HG02798 (cell line): ENCODE measurements at regions not wholly inside any gene's neighbourhood (a gene's known extent, or its start where the extent isn't known, plus 50 kb on each side); places are given as distances from the start of the nearest gene placed in this dataset.

Experiments used
- ATAC-seq: cut with Tn5 transposase; IDR thresholded peaks from one replicate; pipeline ENCODE4 v1.9.1; 2021; ENCODE audit warnings: mild to moderate bottlenecking; ENCODE audit not compliant: unreplicated experiment, poor library complexity

- no peak for ATAC-seq
Observed at GRCh38 chr5:124230456-124230855, 516.0 kb downstream of the ZNF608 start.

- no peak for ATAC-seq
Observed at GRCh38 chr5:124229352-124229751, 517.1 kb downstream of the ZNF608 start.

- no peak for ATAC-seq
Observed at GRCh38 chr5:124227914-124228313, 518.5 kb downstream of the ZNF608 start.

GRCh38 chr5:124220418-124220817 is 526.0 kb downstream of the ZNF608 start:
- no peak for ATAC-seq

- ATAC-seq, result no peak
Observed at GRCh38 chr5:124212934-124213333, 533.5 kb downstream of the ZNF608 start.

GRCh38 chr5:124210111-124210910 is 536.1 kb downstream of the ZNF608 start:
- no peak for ATAC-seq

DNA sequence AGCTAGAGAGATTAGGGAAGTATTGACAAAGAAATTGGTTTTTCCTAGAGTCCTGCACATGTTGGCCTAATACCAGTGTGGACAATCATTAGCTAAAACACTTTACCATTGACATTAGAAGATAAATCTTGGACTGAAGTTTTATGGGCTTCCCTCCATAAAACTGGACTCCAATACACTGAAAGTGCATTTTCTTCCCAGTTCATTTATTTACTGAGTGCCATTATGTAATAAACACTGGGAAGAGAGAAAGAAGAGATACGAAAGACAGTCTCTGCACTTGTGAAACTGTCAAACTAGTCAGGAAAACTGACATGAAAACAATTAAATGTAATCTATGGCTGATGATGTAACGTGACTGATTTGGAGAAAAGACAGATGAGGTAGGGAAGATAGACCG is 539.3 kb downstream of the ZNF608 start:
- no peak for ATAC-seq

- no peak for ATAC-seq
Observed at GRCh38 chr5:124206540-124206939, 539.9 kb downstream of the ZNF608 start.

DNA sequence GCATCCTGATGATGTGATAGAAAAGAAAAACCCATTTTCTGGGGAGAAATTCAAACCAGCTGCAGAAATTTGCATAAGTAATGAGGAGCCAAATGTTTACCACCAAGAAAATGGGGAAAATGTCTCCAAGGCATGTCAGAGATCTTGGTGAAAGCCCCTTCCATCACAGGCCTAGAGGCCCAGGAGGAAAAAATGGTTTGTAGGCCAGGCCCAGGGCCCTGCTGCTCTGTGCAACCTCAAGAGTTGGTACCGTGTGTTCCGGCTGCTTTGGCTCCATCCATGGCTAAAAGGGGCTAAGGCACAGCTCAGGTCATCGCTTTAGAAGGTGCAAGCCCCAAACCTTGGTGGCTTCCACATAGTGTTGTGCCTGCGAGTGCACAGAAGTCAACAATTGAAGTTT is 543.1 kb downstream of the ZNF608 start:
- ATAC-seq, result no peak

- ATAC-seq, result no peak
Observed at GRCh38 chr5:124200381-124200780, 546.1 kb downstream of the ZNF608 start.

GRCh38 chr5:124199893-124200292 is 546.5 kb downstream of the ZNF608 start:
- no peak for ATAC-seq

GRCh38 chr5:124195411-124195810 is 551.0 kb downstream of the ZNF608 start:
- no peak for ATAC-seq

DNA sequence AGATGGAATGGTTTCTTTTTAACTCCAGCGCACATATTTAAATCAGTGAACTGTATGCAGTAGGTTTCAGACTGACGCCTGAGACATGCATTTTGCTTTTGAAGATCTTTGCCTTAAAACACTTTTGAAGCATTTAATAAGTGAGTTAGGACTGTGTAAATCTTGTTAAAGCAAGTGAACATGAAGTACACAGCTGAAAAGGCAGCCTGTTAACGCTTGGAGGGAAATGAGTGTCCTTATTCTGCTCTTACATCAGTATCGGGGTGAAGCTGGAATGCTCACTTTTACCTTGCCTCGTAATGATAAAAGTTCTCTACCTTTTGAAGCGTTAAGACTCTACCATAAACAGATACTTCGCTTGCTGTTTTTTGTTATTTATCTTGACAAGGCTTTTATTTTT is 552.2 kb downstream of the ZNF608 start:
- no peak for ATAC-seq

DNA sequence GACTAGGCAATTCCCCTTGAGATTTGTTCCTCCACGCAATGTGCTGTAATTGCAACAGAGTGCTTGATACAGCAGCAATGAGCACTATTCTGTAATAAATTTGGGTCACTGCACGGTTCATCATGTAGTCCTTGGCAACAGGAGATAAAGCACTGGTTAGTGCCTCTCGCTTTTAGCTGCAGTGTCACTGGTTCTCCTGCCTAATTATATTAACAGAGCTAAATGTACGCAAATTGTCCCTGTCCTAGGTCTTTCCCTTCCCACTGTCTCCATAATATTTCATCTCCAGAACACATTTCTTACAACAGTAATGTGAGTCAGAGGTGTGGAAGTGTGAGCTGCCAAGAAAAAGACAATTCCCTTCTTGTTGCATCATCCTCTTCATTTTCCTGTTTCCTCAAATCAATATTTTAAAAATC is 553.1 kb downstream of the ZNF608 start:
- ATAC-seq, result no peak

- no peak for ATAC-seq
Observed at GRCh38 chr5:124192716-124193115, 553.7 kb downstream of the ZNF608 start.

GRCh38 chr5:124185716-124186115 is 560.7 kb downstream of the ZNF608 start:
- ATAC-seq, result no peak

- peak; percentile 72 for ATAC-seq
Observed at GRCh38 chr5:124182133-124182532, 564.3 kb downstream of the ZNF608 start.

DNA sequence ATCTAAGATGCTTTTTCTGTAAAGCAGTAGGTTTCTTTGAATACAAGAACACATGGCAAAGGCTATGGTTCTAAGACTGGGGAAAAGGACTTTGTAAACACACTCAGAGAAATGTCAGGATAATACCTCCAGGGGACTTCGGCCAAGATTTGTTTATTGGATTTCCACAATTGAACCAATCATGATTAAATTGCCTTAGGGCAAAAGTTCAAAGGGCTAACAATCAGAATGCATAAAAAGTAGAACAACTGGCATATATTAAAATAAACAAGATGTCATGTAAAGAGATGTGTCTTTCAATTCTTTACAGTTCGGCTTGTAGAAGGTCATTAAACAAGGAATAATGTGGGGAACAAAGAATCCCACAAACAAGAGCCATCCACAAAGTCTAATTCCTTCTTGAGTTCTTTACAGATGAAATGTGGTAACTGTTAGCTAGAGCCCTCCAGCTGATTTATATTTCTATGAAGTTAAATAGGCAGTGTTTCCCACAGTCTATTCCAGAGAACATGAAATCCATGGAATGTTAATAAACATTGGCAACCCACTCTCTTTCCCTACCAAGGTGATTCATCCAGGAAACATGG is 565.5 kb downstream of the ZNF608 start:
- ATAC-seq, result no peak

DNA sequence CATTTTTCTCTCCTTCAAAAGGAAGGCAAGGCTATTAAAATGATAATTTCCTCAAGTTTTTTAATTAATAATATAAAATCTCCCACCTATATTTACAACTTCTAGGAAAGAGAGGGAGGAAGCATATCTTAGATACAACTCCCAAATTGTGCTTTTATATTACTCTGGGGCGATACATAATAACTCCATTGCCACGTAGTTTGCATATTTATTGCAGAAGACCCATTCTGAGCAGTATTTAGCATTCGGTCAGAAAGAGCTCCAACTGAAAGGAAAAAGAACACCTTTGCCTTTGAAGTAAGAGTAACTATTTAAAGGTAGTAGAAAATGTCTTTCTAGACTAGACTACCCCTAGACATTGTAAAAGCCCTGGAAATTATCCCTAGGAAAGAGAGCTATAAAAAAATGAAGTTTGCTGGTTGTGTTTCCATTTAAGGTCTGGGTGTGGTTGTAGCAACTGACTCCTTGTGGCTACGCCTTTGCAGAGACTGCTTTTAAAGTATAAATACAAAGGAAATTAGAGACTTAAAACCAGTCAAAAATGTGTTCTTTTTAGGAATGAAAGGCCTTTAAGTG is 566.1 kb downstream of the ZNF608 start:
- no peak for ATAC-seq

DNA sequence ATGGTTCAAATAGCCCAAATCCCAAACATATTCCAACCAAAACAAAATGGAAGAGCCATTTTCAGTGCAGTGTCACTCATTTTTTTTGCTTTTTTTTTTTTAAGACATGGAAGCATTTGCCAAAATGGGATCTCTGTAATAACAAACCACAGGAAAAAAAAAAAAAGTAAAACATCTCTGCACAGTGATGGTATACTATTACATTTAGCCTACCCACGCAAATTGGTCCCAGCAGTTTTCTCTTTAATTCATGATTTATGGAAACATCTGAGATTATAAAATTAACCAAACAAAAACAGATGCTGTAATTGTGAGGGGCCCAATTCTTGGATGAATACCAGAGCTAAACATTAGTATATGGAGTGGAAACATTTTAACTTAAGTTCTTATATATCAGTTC is 566.6 kb downstream of the ZNF608 start:
- ATAC-seq, result no peak

DNA sequence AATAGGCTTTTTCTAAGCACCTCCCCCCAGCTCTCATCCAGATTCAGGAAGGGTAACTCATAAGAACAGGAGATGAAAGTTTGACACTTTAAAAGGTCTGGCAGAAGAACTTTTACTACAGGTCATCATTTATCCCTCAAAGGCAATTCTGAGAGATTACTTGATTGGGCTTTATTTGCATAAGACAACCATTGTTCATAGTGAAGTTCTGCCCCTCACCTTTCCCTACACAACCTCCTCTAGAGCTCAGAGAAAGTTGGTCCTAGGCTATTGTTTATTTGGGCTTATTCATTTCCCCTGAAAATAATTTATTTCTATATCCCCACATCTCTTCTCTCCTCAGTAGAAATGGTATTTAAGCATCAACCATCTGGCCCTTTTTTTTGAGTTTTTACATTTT is 568.4 kb downstream of the ZNF608 start:
- ATAC-seq, result no peak

DNA sequence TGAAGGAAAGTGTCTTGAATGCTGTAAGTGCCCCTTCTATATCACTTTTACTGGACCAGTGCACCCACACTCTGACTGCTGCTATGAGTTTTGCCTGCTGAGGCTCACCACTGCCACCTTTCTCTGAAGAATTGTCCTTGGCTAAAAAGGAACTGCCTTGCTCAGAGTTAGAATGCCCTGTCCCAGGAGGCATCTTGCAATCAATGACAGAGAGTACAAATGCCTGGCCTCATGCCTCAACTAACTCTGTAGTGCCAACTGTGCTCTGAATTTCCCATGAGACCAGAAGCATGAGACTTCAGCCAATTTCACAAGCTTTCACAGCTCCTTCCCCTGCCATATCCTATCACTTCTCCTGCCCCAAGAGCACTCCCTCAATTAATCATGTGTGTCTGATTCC is 569.7 kb downstream of the ZNF608 start:
- ATAC-seq, result no peak
